ENCODE measurements at regions not wholly inside any gene's neighbourhood (a gene's known extent, or its start where the extent isn't known, plus 50 kb on each side); places are given as distances from the start of the nearest gene placed in this dataset.

DNA sequence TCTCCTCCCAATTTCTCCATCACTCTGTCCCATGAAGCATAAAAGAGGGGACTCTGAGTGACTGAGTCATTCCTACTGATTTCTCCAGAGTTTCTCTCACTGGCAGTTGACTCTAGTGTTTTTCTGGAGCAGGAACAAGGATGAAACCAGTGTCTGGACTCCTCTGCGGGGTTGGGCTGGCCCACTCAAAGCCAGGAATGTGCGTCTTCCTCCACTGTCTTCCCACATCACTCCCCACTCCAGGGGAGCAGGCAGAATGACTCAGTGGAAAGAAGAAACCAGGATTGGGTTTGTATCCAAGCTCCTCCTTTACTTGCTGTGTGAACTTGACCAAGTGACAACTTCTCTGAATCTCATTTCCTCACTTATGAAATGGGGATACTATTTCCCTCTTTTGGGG lies 497.5 kb upstream of the SALL1 start:
- Histone ChIP-seq H3K4me3 (ENCODE audit: low read depth, low read length) (no peak overlapping the region), H3K36me3 (ENCODE audit: control insufficient read depth, insufficient read depth, low read length) (no peaks in the 10 kb centered on the region), H3K27me3 (ENCODE audit: control insufficient read depth, insufficient read depth, low read length) (no peaks in the 10 kb centered on the region)
- ChIA-PET CTCF (no interaction called here), POLR2A (no interaction called here)
- TF ChIP-seq, protein P1, sequence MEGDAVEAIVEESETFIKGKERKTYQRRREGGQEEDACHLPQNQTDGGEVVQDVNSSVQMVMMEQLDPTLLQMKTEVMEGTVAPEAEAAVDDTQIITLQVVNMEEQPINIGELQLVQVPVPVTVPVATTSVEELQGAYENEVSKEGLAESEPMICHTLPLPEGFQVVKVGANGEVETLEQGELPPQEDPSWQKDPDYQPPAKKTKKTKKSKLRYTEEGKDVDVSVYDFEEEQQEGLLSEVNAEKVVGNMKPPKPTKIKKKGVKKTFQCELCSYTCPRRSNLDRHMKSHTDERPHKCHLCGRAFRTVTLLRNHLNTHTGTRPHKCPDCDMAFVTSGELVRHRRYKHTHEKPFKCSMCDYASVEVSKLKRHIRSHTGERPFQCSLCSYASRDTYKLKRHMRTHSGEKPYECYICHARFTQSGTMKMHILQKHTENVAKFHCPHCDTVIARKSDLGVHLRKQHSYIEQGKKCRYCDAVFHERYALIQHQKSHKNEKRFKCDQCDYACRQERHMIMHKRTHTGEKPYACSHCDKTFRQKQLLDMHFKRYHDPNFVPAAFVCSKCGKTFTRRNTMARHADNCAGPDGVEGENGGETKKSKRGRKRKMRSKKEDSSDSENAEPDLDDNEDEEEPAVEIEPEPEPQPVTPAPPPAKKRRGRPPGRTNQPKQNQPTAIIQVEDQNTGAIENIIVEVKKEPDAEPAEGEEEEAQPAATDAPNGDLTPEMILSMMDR (IDR thresholded peaks at IDR 0.05; ENCODE audit: insufficient read depth, low read depth, low read length) = no peak
- DNase-seq (ENCODE audit: low read depth) = no peak

DNA sequence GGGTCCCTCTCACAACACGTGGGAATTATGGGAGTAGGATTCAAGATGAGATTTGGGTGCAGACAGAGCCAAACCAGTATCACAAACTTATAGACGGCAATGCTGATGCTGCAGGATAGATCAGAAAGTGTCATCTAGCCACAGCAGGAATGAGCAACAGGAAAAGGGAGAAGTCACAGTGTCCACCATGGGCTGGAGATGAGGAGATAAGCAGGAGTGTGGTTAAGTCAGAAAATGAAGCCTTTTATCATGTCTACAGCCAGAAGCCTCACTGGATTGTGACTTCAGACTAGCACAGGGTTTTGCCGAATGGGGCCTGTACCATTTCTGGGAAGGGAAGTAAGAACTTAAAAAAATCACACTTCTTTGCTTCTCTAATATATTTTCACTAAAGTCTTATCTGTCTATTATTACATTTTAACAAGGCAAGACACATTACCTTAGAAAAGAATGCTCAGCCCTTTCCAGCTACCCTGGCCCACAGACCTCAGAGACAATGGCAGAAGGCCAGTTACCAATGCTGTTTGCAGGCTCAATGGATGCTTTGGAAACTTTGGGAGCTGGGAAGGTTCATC lies 490.2 kb upstream of the SALL1 start:
- no peak for DNase-seq (ENCODE audit: low read depth)
- Histone ChIP-seq H3K36me3 (ENCODE audit: control insufficient read depth, insufficient read depth, low read length) (no peaks in the 10 kb centered on the region), H3K4me3 (ENCODE audit: low read depth, low read length) (no peak overlapping the region), H3K27me3 (ENCODE audit: control insufficient read depth, insufficient read depth, low read length) (no peaks in the 10 kb centered on the region)
- CTCF ChIA-PET = interaction anchor here (1.4 kb wide), 1 partner anchor 11 kb away, joined by 3 read pairs; no protein-coding TSS in a partner anchor
- POLR2A ChIA-PET = no interaction called here
- TF ChIP-seq, protein P1 (IDR thresholded peaks at IDR 0.05; ENCODE audit: insufficient read depth, low read depth, low read length) = no peak

DNA sequence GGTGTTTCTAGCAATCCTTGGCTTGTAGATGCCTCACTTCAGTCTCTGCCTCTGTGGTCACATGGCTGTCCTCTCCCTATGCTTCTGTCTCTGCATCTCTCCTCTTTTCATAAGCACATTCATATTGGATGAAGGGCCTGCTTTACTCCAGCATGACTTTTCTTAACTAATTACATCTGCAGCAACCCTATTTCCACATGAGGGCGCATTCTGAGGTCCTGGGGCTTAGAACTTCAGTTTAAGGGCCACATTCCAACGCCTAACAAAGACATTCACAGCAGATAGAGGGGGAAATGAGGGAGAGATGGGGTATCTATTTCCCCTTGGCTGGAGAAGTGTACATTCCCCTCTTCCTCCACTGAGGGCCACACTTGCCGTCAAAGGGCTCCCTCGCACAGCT lies 489.1 kb upstream of the SALL1 start:
- ChIA-PET CTCF (interaction anchor here (0.9 kb wide), 1 partner anchor 12 kb away, joined by 3 read pairs; no protein-coding TSS in a partner anchor), POLR2A (no interaction called here)
- H3K27me3 ChIP-seq (ENCODE audit: control insufficient read depth, insufficient read depth, low read length) = no peaks in the 10 kb centered on the region
- no peaks in the 10 kb centered on the region for H3K36me3 ChIP-seq (ENCODE audit: control insufficient read depth, insufficient read depth, low read length)
- H3K4me3 ChIP-seq (ENCODE audit: low read depth, low read length) = no peak overlapping the region
- no peak for DNase-seq (ENCODE audit: low read depth)
- TF ChIP-seq, protein P1 (IDR thresholded peaks at IDR 0.05; ENCODE audit: insufficient read depth, low read depth, low read length) = no peak

DNA sequence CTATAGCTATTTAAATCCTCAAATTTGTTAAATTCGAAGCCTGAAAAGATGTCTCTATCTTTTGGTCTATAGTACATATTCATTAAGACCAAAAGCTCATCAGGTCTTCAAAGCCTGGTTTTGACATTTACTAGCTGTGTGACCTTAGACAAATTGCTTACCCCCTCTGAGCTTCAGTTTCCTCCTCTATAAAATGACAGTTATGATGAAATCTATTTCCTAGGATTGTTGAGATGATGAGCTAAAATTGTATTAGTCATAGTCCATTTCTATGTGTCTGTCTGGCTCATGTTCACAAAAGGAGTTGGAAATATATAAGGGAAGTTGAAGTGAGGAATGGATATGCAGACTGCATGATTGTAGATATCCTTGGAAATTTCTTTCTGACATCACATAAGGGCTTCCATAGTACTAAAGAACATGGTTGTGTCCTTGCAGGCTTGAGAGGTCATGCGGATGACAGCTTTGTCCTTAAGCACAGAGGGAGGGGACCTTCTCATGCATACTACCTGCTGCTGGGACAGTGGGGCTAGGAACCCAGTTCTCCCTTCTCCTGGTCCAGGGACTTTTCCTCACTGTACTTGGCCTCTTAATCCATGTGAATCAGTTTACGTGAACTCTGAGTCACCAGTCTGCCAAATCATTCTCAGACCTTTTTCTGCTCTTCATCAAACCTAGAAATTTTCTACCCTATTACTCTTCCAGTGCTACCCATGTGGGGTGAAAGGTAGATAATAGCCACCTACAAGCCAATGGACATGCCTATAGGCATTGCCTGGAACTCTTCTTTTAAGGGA lies 487.5 kb upstream of the SALL1 start:
- Histone ChIP-seq H3K27me3 (ENCODE audit: control insufficient read depth, insufficient read depth, low read length) (no peaks in the 10 kb centered on the region), H3K36me3 (ENCODE audit: control insufficient read depth, insufficient read depth, low read length) (no peaks in the 10 kb centered on the region), H3K4me3 (ENCODE audit: low read depth, low read length) (no peak overlapping the region)
- POLR2A ChIA-PET = no interaction called here
- no peak for DNase-seq (ENCODE audit: low read depth)
- CTCF ChIA-PET = interaction anchor here (0.6 kb wide), 1 partner anchor 32 kb away, joined by 3 read pairs; no protein-coding TSS in a partner anchor
- TF ChIP-seq, protein P1 (IDR thresholded peaks at IDR 0.05; ENCODE audit: insufficient read depth, low read depth, low read length) = no peak

DNA sequence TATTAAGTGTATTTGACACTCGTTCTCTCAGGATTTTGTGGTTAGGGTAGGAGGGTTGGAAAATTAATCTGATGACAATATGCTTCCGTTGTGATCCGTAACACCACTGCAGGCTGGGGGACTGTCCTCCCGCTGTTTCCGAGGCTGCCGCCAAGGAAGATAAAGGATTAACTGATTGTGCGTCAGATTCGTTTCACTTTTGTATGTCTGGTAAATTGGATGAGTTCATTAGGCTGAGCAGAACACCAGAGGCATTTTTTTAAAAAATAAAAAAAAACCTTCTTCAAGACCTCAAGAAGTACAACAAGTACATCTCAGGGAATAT lies 486.7 kb upstream of the SALL1 start:
- ChIA-PET CTCF (interaction anchor here (0.6 kb wide), 1 partner anchor 31 kb away, joined by 3 read pairs; no protein-coding TSS in a partner anchor), POLR2A (no interaction called here)
- TF ChIP-seq, protein P1 (IDR thresholded peaks at IDR 0.05; ENCODE audit: insufficient read depth, low read depth, low read length) = no peak
- Histone ChIP-seq H3K27me3 (ENCODE audit: control insufficient read depth, insufficient read depth, low read length) (no peaks in the 10 kb centered on the region), H3K36me3 (ENCODE audit: control insufficient read depth, insufficient read depth, low read length) (no peaks in the 10 kb centered on the region), H3K4me3 (ENCODE audit: low read depth, low read length) (no peak overlapping the region)
- DNase-seq (ENCODE audit: low read depth) = no peak

Measured in BJ (cell line).